CD4-positive, CD25-positive, alpha-beta regulatory T cell (primary cell): ENCODE measurements at regions not wholly inside any gene's neighbourhood (a gene's known extent, or its start where the extent isn't known, plus 50 kb on each side); places are given as distances from the start of the nearest gene placed in this dataset.

Experiments used
- ATAC-seq, 2 donors: fragments of 150-1000 bp; cut with Tn5 transposase; one replicate each; pipeline ENCODE4 v1.10.0; 2021; ENCODE audit warnings: low read depth in 2 of 2, moderate number of reproducible peaks in 2 of 2, moderate library complexity in 1 of 2
- DNase-seq, 3 donors: peaks; one replicate each; pipeline versions ENCODE4 v3.0.0 to v3.0.0-alpha.2; 2012 to 2022; ENCODE audit warnings: mixed read lengths in 1 of 3
- H3K27ac ChIP-seq: one replicate; pipeline ENCODE4 v1.7.0; 2013; ENCODE audit warnings: mild to moderate bottlenecking, low read length; ENCODE audit not compliant: insufficient read depth, poor library complexity, severe bottlenecking
- H3K27me3 ChIP-seq: one replicate; pipeline ENCODE4 v1.7.0; 2013; ENCODE audit warnings: low read length; ENCODE audit not compliant: control insufficient read depth, insufficient read depth
- H3K36me3 ChIP-seq: one replicate; pipeline ENCODE4 v1.7.0; 2013; ENCODE audit warnings: mild to moderate bottlenecking, low read length, moderate library complexity; ENCODE audit not compliant: control insufficient read depth, insufficient read depth
- H3K4me1 ChIP-seq: 2 replicates; pipeline ENCODE4 v1.7.0; 2013; ENCODE audit warnings: mild to moderate bottlenecking, low read length; ENCODE audit not compliant: insufficient read depth, control insufficient read depth, poor library complexity, severe bottlenecking
- H3K4me3 ChIP-seq: one replicate; pipeline ENCODE4 v1.7.0; 2013; ENCODE audit warnings: low read depth, mild to moderate bottlenecking, low read length, moderate library complexity
- H3K9me3 ChIP-seq, 2 experiments: 1 replicate in 1 of 2; 2 replicates in 1 of 2; pipeline ENCODE4 v1.7.0; 2013; ENCODE audit warnings: low read length in 2 of 2, mild to moderate bottlenecking in 1 of 2, moderate library complexity in 1 of 2; ENCODE audit not compliant: control insufficient read depth in 2 of 2
- H3K27ac Mint-ChIP-seq, 3 donors: one replicate each; pipeline ENCODE4 v1.8.0; 2020 to 2022; ENCODE audit warnings: mild to moderate bottlenecking in 3 of 3, mixed read lengths in 3 of 3, moderate library complexity in 2 of 3
- H3K27me3 Mint-ChIP-seq: one replicate; pipeline ENCODE4 v1.8.0; 2022; ENCODE audit warnings: mild to moderate bottlenecking, mixed read lengths
- H3K36me3 Mint-ChIP-seq: one replicate; pipeline ENCODE4 v1.8.0; 2020; ENCODE audit warnings: mixed read lengths
- H3K4me1 Mint-ChIP-seq, 4 donors: one replicate each; pipeline ENCODE4 v1.8.0; 2020 to 2022; ENCODE audit warnings: mixed read lengths in 4 of 4, mild to moderate bottlenecking in 1 of 4
- H3K4me3 Mint-ChIP-seq, 4 donors: one replicate each; pipeline ENCODE4 v1.8.0; 2020 to 2022; ENCODE audit warnings: mild to moderate bottlenecking in 4 of 4, mixed read lengths in 4 of 4, moderate library complexity in 3 of 4
- H3K9me3 Mint-ChIP-seq, 7 donors: one replicate each; pipeline ENCODE4 v1.8.0; 2020 to 2022; ENCODE audit warnings: mixed read lengths in 7 of 7, mild to moderate bottlenecking in 3 of 7, moderate library complexity in 2 of 7

- DNase-seq (no peak), ATAC-seq (no peak)
- Histone ChIP-seq H3K27me3 (no peaks in the 10 kb centered on the region), H3K9me3 (peaks cover 0 to 5% of the 10 kb centered on the region in 2 experiments), H3K4me1 (no peaks in the 10 kb centered on the region), H3K4me3 (no peak overlapping the region), H3K27ac (no peak overlapping the region), H3K36me3 (no peaks in the 10 kb centered on the region)
- Mint-ChIP-seq H3K27me3 (no peaks in the 10 kb centered on the region), H3K27ac (no peak overlapping the region), H3K36me3 (no peaks in the 10 kb centered on the region), H3K4me3 (no peak overlapping the region), H3K9me3 (peaks cover 0 to 17% (median 5%) of the 10 kb centered on the region in 7 donors), H3K4me1 (no peaks in the 10 kb centered on the region)
Measured at GRCh38 chr11:23263466-23263865, 403.2 kb upstream of the CCDC179 start.

- H3K27me3 ChIP-seq = no peaks in the 10 kb centered on the region
- H3K27ac Mint-ChIP-seq = no peak overlapping the region
- H3K4me1 ChIP-seq = no peaks in the 10 kb centered on the region
- H3K27ac ChIP-seq = no peak overlapping the region
- no peak overlapping the region for H3K4me3 ChIP-seq
- H3K9me3 Mint-ChIP-seq = peaks cover 3 to 33% (median 8%) of the 10 kb centered on the region in 7 donors
- no peak overlapping the region for H3K4me3 Mint-ChIP-seq
- DNase-seq (no peak), ATAC-seq (no peak)
- H3K27me3 Mint-ChIP-seq = no peaks in the 10 kb centered on the region
- peaks cover 0 to 6% of the 10 kb centered on the region in 2 experiments for H3K9me3 ChIP-seq
- no peaks in the 10 kb centered on the region for H3K36me3 Mint-ChIP-seq
- no peaks in the 10 kb centered on the region for H3K4me1 Mint-ChIP-seq
- no peaks in the 10 kb centered on the region for H3K36me3 ChIP-seq
Measured at GRCh38 chr11:23272095-23272494, 411.8 kb upstream of the CCDC179 start.

GRCh38 chr11:23278121-23278520, 417.8 kb upstream of the CCDC179 start:
- H3K4me3 ChIP-seq = no peak overlapping the region
- no peak overlapping the region for H3K27ac ChIP-seq
- ATAC-seq = no peak
- Mint-ChIP-seq H3K4me1 (no peaks in the 10 kb centered on the region), H3K4me3 (no peak overlapping the region), H3K27me3 (no peaks in the 10 kb centered on the region), H3K9me3 (peaks cover 3 to 22% (median 10%) of the 10 kb centered on the region in 7 donors), H3K27ac (no peak overlapping the region), H3K36me3 (no peaks in the 10 kb centered on the region)
- DNase-seq = no peak
- no peaks in the 10 kb centered on the region for H3K27me3 ChIP-seq
- H3K36me3 ChIP-seq = no peaks in the 10 kb centered on the region
- H3K4me1 ChIP-seq = no peaks in the 10 kb centered on the region
- H3K9me3 ChIP-seq = peaks cover 1 to 10% of the 10 kb centered on the region in 2 experiments

- H3K4me3 ChIP-seq = no peak overlapping the region
- Mint-ChIP-seq H3K4me3 (no peak overlapping the region), H3K27ac (no peak overlapping the region), H3K9me3 (peaks cover 0 to 9% (median 4%) of the 10 kb centered on the region in 7 donors), H3K36me3 (no peaks in the 10 kb centered on the region), H3K4me1 (no peaks in the 10 kb centered on the region), H3K27me3 (no peaks in the 10 kb centered on the region)
- H3K4me1 ChIP-seq = no peaks in the 10 kb centered on the region
- ATAC-seq = no peak
- no peak overlapping the region for H3K27ac ChIP-seq
- no peaks in the 10 kb centered on the region for H3K36me3 ChIP-seq
- H3K9me3 ChIP-seq = peaks cover 1 to 9% of the 10 kb centered on the region in 2 experiments
- no peak for DNase-seq
- H3K27me3 ChIP-seq = no peaks in the 10 kb centered on the region
Measured at GRCh38 chr11:23280088-23280487, 419.8 kb upstream of the CCDC179 start.

GRCh38 chr11:23283666-23284065, 423.4 kb upstream of the CCDC179 start:
- ATAC-seq (no peak), DNase-seq (no peak)
- no peaks in the 10 kb centered on the region for H3K27me3 Mint-ChIP-seq
- H3K27me3 ChIP-seq = no peaks in the 10 kb centered on the region
- no peak overlapping the region for H3K27ac ChIP-seq
- H3K36me3 ChIP-seq = no peaks in the 10 kb centered on the region
- no peaks in the 10 kb centered on the region for H3K4me1 Mint-ChIP-seq
- peaks cover under 1 to 6% of the 10 kb centered on the region in 2 experiments for H3K9me3 ChIP-seq
- no peak overlapping the region for H3K4me3 ChIP-seq
- H3K27ac Mint-ChIP-seq = no peak overlapping the region
- H3K36me3 Mint-ChIP-seq = no peaks in the 10 kb centered on the region
- H3K4me3 Mint-ChIP-seq = no peak overlapping the region
- H3K9me3 Mint-ChIP-seq = peaks cover 1 to 10% (median 5%) of the 10 kb centered on the region in 7 donors
- no peaks in the 10 kb centered on the region for H3K4me1 ChIP-seq

GRCh38 chr11:23284631-23285030, 424.4 kb upstream of the CCDC179 start:
- Mint-ChIP-seq H3K36me3 (no peaks in the 10 kb centered on the region), H3K27me3 (no peaks in the 10 kb centered on the region), H3K9me3 (peaks cover 1 to 10% (median 5%) of the 10 kb centered on the region in 7 donors), H3K4me3 (no peak overlapping the region), H3K4me1 (no peaks in the 10 kb centered on the region), H3K27ac (no peak overlapping the region)
- Histone ChIP-seq H3K9me3 (peaks cover 0 to 6% of the 10 kb centered on the region in 2 experiments), H3K36me3 (no peaks in the 10 kb centered on the region), H3K4me3 (no peak overlapping the region), H3K27ac (no peak overlapping the region), H3K27me3 (no peaks in the 10 kb centered on the region), H3K4me1 (no peaks in the 10 kb centered on the region)
- ATAC-seq (no peak), DNase-seq (no peak)

- ATAC-seq = no peak
- no peak for DNase-seq
- H3K36me3 ChIP-seq = no peaks in the 10 kb centered on the region
- H3K4me1 ChIP-seq = no peaks in the 10 kb centered on the region
- H3K27me3 ChIP-seq = no peaks in the 10 kb centered on the region
- H3K9me3 Mint-ChIP-seq = peaks cover 0 to 18% (median 6%) of the 10 kb centered on the region in 7 donors
- H3K27me3 Mint-ChIP-seq = no peaks in the 10 kb centered on the region
- H3K27ac Mint-ChIP-seq = no peak overlapping the region
- H3K4me1 Mint-ChIP-seq = no peaks in the 10 kb centered on the region
- H3K4me3 Mint-ChIP-seq = no peak overlapping the region
- H3K9me3 ChIP-seq = no peaks in the 10 kb centered on the region
- no peaks in the 10 kb centered on the region for H3K36me3 Mint-ChIP-seq
- no peak overlapping the region for H3K27ac ChIP-seq
- H3K4me3 ChIP-seq = no peak overlapping the region
Measured at GRCh38 chr11:23288003-23288783, 427.9 kb upstream of the CCDC179 start.

- H3K27ac Mint-ChIP-seq = no peak overlapping the region
Measured at GRCh38 chr11:23295241-23295640, 435.0 kb upstream of the CCDC179 start.

More at GRCh38 chr11:23295241-23295640, 435.0 kb upstream of the CCDC179 start:
- H3K4me1 ChIP-seq = no peaks in the 10 kb centered on the region
- H3K27ac ChIP-seq = no peak overlapping the region
- DNase-seq (no peak), ATAC-seq (no peak)
- Mint-ChIP-seq H3K27me3 (no peaks in the 10 kb centered on the region), H3K4me1 (no peaks in the 10 kb centered on the region), H3K9me3 (peaks cover 3 to 27% (median 8%) of the 10 kb centered on the region in 7 donors), H3K36me3 (no peaks in the 10 kb centered on the region), H3K4me3 (no peak overlapping the region)
- H3K4me3 ChIP-seq = no peak overlapping the region
- H3K36me3 ChIP-seq = no peaks in the 10 kb centered on the region
- no peaks in the 10 kb centered on the region for H3K27me3 ChIP-seq
- H3K9me3 ChIP-seq = no peaks in the 10 kb centered on the region
